NT2/D1 (cell line): ENCODE measurements at regions not wholly inside any gene's neighbourhood (a gene's known extent, or its start where the extent isn't known, plus 50 kb on each side); places are given as distances from the start of the nearest gene placed in this dataset.

Experiments used
- DNase-seq: peaks from one replicate; pipeline ENCODE4 v3.0.0-alpha.2; 2011; ENCODE audit warnings: low read depth, low spot score
- H3K27me3 ChIP-seq: 2 replicates; pipeline ENCODE4 v1.6.0; 2011; ENCODE audit warnings: mild to moderate bottlenecking; ENCODE audit not compliant: insufficient read length, insufficient read depth
- H3K36me3 ChIP-seq: 2 replicates; pipeline ENCODE4 v1.6.1; 2011; ENCODE audit warnings: mild to moderate bottlenecking, low read length, mixed read lengths; ENCODE audit not compliant: insufficient read depth, insufficient read length
- H3K4me1 ChIP-seq: 2 replicates; pipeline ENCODE4 v1.5.1; 2011; ENCODE audit not compliant: insufficient read depth, insufficient read length
- H3K4me3 ChIP-seq: 2 replicates; pipeline ENCODE4 v1.5.1; 2011; ENCODE audit warnings: low read depth; ENCODE audit not compliant: insufficient read length
- H3K9ac ChIP-seq: 2 replicates; pipeline ENCODE4 v1.6.0; 2011; ENCODE audit warnings: low read depth; ENCODE audit not compliant: insufficient read length
- H3K9me3 ChIP-seq: 2 replicates; pipeline ENCODE4 v1.5.1; 2011; ENCODE audit warnings: mild to moderate bottlenecking, low read length; ENCODE audit not compliant: insufficient read depth
- SUZ12 ChIP-seq: IDR thresholded peaks from 2 replicates; pipeline ENCODE4 v1.6.1; 2011; ENCODE audit not compliant: insufficient read length, insufficient read depth; ENCODE audit errors: extremely low read depth
- YY1 ChIP-seq: IDR thresholded peaks from 2 replicates; pipeline ENCODE4 v1.6.1; 2011; ENCODE audit not compliant: insufficient read length, insufficient read depth
- ZNF274 ChIP-seq: IDR thresholded peaks from 2 replicates; pipeline ENCODE4 v1.6.1; 2011; ENCODE audit warnings: mild to moderate bottlenecking, low read depth, low read length

- Histone ChIP-seq H3K9ac (no peak overlapping the region), H3K27me3 (peaks cover 33% of the 10 kb centered on the region), H3K4me3 (no peak overlapping the region), H3K36me3 (no peaks in the 10 kb centered on the region), H3K9me3 (peaks cover 15% of the 10 kb centered on the region), H3K4me1 (peaks cover 27% of the 10 kb centered on the region)
- no peak for DNase-seq
- TF ChIP-seq SUZ12 = no peak
- no peak for TF ChIP-seq YY1
- no peak for TF ChIP-seq ZNF274
Observed at GRCh38 chr7:381211-382042, 91.5 kb downstream of the FOXL3 start.

GRCh38 chr7:382043-382400 lies 92.1 kb downstream of the FOXL3 start:
- Histone ChIP-seq H3K9me3 (peaks cover 15% of the 10 kb centered on the region), H3K9ac (no peak overlapping the region), H3K36me3 (no peaks in the 10 kb centered on the region), H3K27me3 (peaks cover 33% of the 10 kb centered on the region), H3K4me3 (no peak overlapping the region), H3K4me1 (peaks cover 23% of the 10 kb centered on the region)
- TF ChIP-seq ZNF274 (no peak), YY1 (no peak), SUZ12 (no peak)
- DNase-seq = no peak

GRCh38 chr7:386385-386784 lies 96.4 kb downstream of the FOXL3 start:
- TF ChIP-seq ZNF274 (no peak), YY1 (no peak), SUZ12 (no peak)

GRCh38 chr7:387132-388022 lies 97.4 kb downstream of the FOXL3 start:
- H3K9ac ChIP-seq = peak overlapping the region; percentile 22
- H3K4me3 ChIP-seq = no peak overlapping the region
- DNase-seq = no peak
- H3K36me3 ChIP-seq = no peaks in the 10 kb centered on the region
- peaks cover 10% of the 10 kb centered on the region for H3K4me1 ChIP-seq
- H3K27me3 ChIP-seq = peaks cover 2% of the 10 kb centered on the region
- peaks cover 27% of the 10 kb centered on the region for H3K9me3 ChIP-seq
- TF ChIP-seq ZNF274 = no peak
- TF ChIP-seq YY1 = no peak
- TF ChIP-seq SUZ12 = no peak

More at GRCh38 chr7:386385-386784, 96.4 kb downstream of the FOXL3 start:
- Histone ChIP-seq H3K9me3 (peaks cover 23% of the 10 kb centered on the region), H3K4me1 (peaks cover 10% of the 10 kb centered on the region), H3K27me3 (peaks cover 9% of the 10 kb centered on the region), H3K9ac (no peak overlapping the region), H3K4me3 (no peak overlapping the region), H3K36me3 (no peaks in the 10 kb centered on the region)
- DNase-seq = no peak

GRCh38 chr7:388023-388960 lies 98.3 kb downstream of the FOXL3 start:
- Histone ChIP-seq H3K27me3 (no peaks in the 10 kb centered on the region), H3K9me3 (peaks cover 34% of the 10 kb centered on the region)
- TF ChIP-seq YY1 = no peak
- TF ChIP-seq SUZ12 = no peak
- TF ChIP-seq ZNF274 = no peak

GRCh38 chr7:388961-389701 lies 99.2 kb downstream of the FOXL3 start:
- Histone ChIP-seq H3K9ac (no peak overlapping the region), H3K4me1 (peaks cover 10% of the 10 kb centered on the region), H3K4me3 (no peak overlapping the region), H3K27me3 (no peaks in the 10 kb centered on the region), H3K9me3 (peaks cover 26% of the 10 kb centered on the region), H3K36me3 (no peaks in the 10 kb centered on the region)
- no peak for TF ChIP-seq ZNF274
- no peak for TF ChIP-seq YY1
- no peak for TF ChIP-seq SUZ12
- DNase-seq = no peak

More at GRCh38 chr7:388023-388960, 98.3 kb downstream of the FOXL3 start:
- no peak overlapping the region for H3K4me3 ChIP-seq
- H3K36me3 ChIP-seq = no peaks in the 10 kb centered on the region
- no peak overlapping the region for H3K9ac ChIP-seq
- peaks cover 10% of the 10 kb centered on the region for H3K4me1 ChIP-seq
- no peak for DNase-seq
